ENCODE measurements at regions not wholly inside any gene's neighbourhood (a gene's known extent, or its start where the extent isn't known, plus 50 kb on each side); places are given as distances from the start of the nearest gene placed in this dataset.

DNA sequence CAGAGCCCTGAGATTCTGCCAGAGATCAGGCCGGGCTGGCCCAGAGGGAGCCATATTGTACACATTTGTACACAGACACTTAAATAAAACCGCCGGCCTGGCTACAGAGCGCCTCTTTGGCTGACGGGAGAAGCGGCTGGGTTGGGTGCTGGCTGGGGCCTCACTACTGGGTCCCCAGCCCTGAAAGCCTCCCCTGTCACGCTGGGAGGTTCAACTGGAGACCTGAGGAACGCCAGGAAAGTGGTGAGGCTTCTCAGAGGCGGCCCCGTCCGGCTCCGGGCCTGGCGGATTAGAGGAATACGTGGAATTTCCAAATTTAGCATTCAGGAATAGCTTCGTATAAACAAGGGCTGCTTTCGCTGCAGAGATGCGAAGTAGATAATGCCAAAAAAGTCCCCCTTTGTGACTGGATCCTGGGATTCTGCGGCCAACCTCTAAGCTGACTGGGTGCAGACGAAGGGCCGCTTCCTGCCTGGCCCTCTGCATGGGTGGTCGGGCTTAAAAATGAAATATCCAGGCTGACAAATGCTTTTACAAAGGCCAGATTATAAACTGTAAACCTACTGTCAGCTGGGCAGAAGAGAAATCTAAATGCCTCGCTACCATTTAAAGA lies 252.4 kb downstream of the IRF8 start:
- no peak for DNase-seq (ENCODE audit: low spot score)

DNA sequence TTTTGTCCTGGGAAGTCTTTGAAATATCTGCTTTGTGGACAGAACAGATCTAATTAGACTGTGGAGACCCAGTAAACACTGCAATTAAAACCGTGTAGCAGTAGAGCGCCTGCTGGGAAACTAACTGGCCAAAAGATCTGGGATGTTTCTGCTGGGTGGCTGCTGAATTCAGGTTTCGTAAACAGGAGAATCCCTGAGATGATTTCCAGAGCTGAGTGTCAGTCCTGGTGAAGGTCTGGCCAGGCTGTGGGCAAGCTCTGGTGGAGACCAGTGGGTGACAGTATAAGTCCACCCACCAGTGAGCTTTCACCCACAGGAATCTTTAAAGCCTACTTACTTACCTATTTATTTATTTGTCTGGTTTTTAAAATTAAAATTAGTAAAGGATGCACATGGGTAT lies 257.2 kb downstream of the IRF8 start:
- no peak for DNase-seq (ENCODE audit: low spot score)

DNA sequence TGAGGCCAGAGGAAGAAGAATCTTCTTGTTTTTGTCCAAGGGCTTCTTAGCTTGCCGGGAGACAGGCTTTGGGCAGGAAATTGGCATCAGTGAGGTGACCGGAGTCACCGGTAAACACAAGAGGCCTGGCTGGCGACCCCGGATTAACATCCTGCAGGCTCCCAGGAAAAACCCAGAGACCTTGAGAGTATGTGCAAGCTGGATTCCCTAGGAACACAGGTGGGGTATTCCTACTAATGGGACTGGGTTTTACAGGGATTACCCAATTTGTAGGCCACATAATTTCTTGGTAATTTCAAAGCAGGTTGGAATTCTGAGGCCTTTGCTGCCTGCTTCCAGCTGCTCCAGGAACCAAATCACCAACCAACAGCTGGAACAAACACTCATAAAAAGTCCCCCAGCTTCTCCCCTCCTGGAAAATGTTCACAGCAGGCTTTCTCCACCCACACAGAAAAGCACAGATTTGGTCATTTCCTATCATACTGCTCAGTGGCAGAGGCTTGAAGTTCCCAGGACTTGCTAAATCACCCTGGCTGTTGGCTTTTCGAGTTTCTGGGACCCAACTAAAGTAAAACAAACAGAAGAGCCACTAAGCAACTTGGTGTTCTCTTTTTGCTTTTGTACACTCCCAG lies 258.8 kb downstream of the IRF8 start:
- no peak for DNase-seq (ENCODE audit: low spot score)

DNA sequence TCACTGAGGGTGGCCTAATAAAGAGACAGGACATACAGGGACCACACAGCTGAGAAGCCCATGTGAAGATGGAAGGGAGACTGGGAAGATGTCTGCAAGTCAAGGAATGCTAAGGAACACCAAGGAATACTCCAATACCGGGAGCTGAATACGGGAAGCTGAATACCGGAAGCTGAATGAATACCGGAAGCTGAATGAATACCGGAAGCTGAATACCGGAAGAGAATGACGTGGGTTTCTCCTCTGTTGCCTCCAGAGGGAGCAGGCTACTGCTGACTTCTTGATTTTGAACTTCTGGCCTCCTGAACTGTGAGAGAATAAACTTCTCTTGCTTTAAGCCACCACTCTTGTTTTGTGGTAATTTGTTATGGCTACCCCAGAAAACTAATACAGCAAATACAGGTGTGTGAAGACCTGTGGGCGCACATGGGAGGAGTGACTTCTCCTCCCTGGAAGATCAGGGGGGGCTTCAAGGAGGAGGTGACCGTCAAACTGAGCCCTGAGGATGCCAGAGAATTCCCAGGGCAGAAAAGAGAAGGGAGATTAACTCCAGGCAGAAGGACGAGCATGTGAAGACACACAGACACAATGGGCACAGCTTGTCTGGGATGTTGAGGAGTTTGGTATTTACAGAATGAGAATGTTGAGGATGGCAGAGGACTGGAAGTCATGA lies 259.9 kb downstream of the IRF8 start:
- DNase-seq (ENCODE audit: low spot score), result no peak

DNA sequence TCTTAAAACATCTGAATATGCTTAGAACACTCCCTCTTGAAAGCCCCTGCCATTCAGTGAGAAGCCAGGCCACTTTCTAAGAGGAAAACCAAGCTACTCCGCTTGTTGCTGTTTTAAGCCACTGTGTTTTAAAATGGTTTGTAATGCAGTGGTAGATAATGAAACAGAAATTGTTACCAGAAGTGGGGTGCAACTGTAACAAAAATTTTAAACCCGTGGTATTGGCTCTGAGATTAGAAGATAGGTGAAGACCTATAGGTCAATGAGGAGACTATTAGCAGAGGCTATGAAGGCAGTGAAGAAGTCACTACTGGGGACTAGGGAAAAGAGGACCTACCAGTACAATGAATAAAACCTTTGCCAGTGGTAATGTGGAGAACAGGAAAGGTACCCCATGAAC lies 266.5 kb downstream of the IRF8 start:
- no peak for DNase-seq (ENCODE audit: low spot score)

DNA sequence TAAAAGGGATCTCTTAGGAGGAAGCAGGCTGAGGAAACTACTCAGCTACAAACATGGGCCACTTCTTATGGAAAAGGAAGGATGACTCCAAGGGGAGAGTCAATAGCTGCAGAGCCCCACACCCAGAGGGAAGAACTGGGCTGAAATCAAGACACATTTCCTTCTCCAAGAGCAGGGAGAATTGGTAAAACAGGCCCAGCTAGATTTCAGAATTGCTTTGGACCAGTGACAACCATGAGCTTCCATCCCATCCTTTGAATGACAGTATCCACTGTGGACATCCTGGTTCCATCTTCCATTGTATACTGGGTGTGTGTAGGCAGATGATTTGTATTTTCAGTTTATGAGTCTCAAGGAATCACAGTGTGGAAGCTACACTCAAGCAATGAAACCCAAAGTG lies 267.5 kb downstream of the IRF8 start:
- no peak for DNase-seq (ENCODE audit: low spot score)

DNA sequence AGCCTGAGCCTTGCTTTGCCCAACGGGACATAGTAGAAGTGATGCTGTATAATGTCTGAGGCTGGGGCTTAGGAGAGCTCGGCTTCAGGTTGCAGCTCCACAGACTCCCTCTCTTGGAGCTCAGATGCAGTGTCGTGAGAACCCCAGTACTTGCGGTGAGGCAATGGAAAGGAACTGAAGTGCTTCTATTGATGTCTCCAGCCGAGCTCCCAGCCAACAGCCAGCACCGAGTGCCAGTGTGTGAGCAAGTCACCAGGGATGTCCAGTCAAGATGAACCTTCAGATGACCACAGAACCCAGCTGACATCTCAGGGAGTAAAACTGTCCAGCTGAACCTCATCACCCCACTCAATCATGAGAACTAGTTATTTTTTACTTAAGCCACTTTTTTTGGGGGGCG lies 268.1 kb downstream of the IRF8 start:
- no peak for DNase-seq (ENCODE audit: low spot score)

DNA sequence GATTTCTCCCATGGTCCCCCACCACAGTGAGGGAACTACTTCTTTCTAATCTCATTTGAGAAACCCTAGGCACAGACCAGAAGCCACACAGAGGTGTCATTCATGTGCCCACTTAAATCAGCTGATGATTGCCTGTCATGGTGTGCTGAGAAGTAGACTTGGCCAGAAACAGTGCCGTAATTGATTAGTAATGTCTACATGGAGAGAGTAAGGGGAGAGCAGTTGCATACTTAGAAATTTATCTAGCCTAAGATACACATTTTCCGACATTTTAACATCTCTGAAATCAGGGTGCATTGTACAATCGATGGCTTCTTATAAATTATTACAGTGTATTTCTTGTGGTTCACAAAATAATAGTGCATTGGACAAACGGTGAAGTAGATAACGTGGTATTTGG lies 271.8 kb downstream of the IRF8 start:
- DNase-seq (ENCODE audit: low spot score), result no peak

DNA sequence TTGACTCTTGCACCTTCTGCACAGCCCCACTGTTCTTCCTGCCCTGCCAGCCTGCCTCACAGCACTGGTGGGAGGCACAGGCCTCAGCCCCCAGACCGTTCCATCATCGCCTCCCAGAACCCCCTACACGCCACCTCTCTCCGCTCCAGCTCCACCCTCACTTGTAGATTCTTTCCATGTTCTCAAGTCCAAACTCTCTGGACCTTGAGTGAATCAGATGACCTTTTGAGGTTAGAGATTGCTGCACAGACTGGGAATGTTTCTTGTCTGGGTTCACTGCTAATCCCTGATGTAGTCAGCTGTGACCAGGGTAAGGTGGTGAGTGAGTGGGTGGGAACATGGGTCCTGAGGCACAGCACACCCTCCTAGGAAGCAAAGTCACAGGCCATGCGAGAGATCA lies 272.4 kb downstream of the IRF8 start:
- no peak for DNase-seq (ENCODE audit: low spot score)

DNA sequence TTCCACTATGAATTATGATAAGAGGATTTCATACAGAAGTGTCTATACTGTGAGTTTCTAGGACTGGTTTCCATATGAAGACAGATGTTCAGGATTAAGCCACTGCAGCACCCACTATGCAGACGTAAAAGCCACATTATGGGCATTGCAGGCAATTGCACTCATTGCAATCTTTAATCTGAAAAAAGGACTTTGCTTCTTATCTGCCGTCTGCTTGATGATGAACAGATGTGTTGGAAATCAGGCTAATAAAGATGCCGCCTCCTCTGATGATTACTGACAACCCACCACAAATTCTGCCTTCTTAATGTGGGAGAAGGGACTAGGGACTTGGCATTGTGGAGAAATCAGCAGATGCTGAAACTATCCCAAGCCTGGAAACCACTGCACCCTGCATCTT lies 276.9 kb downstream of the IRF8 start:
- DNase-seq (ENCODE audit: low spot score), result no peak

DNA sequence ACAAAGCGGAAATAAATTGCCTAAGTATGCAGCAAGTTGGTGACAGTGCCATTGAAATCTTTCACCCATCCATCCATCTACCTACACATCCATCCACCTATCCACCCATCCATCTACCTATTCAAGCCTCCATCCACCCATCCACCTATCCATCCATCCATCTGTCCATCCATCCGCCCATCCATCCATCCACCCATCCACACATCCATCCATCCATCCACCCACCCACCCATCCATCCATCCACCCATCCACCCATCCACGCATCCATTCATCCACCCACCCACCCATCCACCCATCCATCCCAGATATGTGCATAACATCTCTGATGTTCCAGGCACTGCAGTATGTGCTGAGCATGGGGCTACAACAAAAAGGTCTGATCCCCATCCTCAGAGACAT lies 277.5 kb downstream of the IRF8 start:
- no peak for DNase-seq (ENCODE audit: low spot score)

DNA sequence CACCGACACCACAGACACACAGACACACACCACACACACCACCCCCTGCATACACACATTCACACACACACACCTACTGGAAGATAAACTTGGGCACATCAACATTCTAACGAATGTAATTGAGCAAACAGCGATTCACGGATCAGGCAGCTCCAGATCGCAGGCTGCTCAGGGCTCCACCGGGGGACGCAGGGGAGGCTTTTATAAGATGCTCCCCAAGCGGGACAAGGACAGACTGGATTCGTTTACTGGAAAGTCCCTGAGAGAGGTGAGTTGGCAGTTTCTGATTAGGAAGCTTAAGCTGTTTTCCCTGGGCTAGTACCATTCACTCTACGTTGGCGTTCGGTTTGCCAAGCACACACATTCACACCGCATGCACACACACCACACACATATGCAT lies 281.3 kb downstream of the IRF8 start:
- no peak for DNase-seq (ENCODE audit: low spot score)

DNA sequence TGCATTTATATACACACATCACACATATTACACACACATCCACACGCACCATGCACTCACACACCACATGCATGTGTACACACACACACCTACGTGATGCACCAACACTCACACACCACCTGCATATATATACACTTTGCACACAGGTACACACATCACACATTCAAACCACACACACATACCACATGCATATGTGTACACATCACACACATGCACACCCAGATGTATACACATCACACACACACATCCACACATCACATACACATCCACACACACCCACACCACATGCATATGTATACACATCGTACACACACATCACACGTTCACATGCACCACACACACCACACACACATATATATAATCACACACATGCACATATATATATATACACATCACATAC lies 281.8 kb downstream of the IRF8 start:
- no peak for DNase-seq (ENCODE audit: low spot score)

DNA sequence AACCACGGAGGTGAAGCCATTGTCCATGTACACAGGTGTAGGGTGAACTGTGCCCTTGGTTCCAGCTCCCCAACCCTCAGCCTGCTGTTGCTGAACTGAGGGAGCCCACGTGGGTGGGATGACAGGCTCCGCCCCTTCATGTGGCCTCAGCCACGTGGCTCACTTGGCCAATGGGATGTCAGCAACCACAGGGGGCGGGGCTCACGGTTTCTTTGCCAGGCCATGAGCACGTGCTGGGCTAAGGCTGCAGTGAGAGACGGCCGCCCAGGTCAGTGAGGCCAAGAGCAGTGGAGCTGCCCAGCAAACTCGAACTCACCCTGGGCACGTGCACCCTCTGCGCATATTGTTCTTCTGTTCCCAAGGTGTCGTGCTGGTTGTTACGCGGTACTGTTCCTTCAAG lies 282.6 kb downstream of the IRF8 start:
- no peak for DNase-seq (ENCODE audit: low spot score)

DNA sequence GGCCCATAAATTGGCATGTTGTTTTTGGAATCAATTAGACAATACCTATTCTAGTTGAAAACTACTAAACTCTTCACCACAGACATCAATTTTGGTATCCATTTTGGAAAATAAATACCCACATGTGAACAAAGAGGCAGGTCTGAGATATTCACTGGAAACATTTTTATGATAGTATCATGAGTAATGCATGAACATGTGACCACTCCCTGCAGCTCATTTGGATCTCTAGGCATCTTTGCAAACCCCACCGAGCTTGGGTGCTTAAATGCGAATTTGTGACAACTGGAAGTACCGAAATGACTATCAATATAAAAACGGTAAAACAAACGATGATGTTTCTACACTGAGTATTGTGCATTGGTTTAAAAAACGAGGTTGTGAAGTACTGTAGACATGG lies 285.2 kb downstream of the IRF8 start:
- no peak for DNase-seq (ENCODE audit: low spot score)

DNA sequence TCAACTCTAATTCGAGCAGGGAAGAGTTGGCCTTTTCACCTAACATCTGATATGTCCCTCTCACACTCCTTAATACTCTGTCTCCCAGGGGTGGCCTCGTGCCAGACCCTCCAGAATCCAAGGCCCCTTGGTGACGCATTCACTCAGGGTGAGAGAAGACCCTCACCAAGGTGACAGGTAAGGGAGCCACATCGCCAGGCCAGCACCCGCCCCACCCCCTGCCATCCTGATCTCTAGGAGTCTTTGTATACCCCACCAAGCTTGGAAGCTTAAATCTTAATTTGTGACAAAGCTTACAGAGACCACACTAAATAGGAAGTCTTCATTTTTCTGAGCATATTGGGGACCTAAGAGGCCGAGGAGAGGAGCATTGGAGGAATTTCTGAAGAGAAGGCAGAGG lies 286.1 kb downstream of the IRF8 start:
- DNase-seq (ENCODE audit: low spot score), result no peak

DNA sequence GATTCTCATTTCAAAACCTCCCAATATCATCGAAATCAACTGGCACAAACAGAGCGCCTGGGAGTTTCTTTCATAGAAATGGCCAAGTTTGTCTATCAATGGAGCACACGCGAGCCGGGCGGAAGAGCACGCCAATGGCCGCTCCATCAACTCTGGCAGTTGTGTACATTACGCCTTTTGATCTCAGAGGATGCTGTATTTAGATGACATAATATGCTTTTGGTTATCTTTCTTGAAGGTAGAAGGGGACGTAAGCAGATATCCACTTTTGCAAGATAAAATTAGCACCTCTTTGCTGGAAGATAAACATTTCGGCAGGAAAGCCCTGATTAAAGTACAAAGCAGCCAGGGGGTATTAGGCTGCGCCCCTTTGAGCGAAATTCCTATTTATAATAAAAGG lies 287.4 kb downstream of the IRF8 start:
- no peak for DNase-seq (ENCODE audit: low spot score)

DNA sequence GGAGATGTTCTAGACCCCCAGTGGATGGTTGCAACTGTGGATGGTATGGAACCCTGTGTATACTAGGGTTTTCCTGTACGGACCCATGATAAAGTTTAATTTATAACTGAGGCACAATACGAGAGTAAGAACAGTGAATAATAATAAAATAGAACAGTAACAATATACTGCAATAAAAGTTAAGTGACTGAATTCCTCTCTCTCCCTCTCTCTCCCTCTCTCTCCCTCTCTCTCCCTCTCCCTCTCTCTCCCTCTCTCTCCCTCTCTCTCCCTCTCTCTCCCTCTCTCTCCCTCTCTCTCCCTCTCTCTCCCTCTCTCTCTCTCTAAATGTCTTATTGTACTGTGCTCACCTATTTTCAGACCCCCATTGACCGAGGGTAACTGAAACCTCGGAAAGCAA lies 291.0 kb downstream of the IRF8 start:
- DNase-seq (ENCODE audit: low spot score), result no peak

DNA sequence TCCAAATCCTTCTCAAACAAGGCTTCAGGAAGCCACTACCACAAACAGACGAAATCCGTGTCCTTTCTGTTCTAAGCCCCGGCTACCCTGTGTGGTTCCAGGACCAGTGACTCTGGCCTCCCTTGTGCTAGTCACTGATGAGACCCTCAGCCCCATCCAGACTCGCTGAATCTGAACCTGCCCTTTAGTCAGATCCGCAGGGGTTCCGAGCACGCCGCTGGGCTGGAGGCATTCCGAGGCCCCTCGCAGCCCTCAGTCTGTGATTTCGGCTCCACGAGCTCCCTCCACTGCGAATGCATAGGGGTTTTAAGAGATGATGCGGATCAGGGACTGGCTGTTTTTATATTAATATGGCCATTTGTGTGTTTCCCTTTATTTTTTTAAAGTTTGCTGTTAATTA lies 292.7 kb downstream of the IRF8 start:
- no peak for DNase-seq (ENCODE audit: low spot score)

DNA sequence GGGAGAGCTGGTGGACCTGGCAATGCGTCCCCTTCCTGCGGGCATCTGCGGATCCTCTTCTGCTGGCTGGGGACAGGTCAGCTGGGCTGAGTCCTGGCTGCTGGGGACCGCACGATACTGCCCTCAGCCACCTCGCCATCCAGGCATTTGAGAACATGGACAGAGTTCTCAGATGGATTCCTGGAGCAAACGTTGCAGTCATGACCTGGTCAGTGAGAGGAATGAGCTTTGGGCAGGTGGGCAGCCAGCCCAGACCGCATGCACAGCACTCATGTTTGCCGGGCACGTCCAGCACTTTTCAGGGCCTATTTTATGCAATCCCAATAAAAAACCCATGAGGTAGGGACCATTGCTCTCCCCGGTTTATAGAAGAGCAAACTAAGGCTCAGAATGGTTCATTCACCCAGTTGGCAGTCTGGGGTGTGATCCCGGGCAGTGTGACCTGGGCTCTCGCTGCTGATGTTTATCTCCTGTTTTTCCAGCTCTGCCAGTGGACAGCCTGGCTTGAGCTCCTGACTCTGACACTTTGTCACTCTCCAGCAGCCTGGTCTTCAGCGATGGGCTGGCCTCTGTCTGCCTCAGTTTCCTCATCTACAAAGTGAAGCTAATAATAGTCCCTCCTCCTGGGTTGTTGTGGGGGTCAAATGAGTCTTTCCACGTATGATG lies 294.7 kb downstream of the IRF8 start:
- DNase-seq (ENCODE audit: low spot score), result no peak

DNA sequence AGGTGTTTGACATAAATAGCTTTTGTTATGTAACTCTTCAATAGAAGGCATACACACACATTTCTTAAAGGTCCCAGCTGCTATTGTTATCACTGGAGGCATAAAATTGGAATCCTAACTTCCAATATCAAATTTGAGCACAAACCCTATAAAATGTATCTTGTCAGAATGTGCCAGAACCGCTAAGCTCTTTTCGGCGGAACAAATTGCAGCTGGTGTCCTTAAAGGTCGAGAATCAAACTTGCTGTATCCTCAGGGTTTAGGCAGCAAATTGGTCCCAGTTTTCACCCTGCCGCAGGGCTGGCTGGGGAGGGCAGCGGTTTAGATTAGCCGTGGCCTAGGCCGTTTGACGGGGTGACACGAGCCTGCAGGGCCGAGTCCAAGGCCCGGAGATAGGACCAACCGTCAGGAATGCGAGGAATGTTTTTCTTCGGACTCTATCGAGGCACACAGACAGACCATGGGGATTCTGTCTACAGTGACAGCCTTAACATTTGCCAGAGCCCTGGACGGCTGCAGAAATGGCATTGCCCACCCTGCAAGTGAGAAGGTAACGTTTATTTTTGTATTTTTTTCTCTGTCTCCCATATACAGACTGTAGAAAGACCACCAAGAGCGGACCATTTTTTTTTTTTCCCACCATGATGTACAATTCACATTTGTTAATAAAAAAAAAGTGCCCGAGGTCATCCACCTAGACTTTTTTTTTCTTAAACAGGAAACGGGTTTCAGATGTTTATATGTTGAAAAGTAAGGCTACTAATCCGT lies 297.1 kb downstream of the IRF8 start:
- no peak for DNase-seq (ENCODE audit: low spot score)

DNA sequence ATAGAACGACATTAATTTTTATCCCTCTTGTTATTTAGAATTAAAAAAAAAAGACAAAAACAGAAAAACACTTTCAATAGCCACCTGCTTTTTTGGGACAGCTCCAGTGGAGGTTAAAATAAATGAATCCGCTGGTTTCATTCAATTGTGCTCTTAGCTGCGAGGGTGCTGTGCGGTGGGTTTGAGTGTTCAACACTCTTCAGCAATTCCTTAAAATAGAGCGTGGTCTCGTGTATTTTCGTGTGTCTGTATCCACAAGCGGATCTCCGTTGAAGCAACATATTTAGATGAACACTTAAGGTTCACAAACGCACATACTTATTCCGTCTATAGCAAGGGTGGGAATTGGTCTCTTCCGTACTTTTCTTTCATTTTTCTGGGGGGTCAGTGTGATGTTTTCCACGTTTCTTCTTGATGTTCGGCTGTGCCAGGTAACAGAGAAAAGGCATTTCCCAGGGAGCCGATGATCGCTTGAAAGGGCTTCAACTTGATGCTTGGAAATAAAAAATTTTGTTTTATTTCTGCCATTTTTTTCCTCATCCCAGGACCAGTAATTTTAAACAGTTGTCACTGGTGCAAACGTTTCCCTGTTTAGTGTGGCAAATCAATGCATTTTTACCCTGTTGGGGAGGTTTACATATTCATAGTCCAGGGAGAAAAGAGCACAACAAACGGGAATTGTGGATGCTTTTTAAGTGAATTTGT lies 297.9 kb downstream of the IRF8 start:
- no peak for DNase-seq (ENCODE audit: low spot score)

Measured in germinal center (tissue), 1 donor.